ENCODE measurements at regions not wholly inside any gene's neighbourhood (a gene's known extent, or its start where the extent isn't known, plus 50 kb on each side); places are given as distances from the start of the nearest gene placed in this dataset.
A peak's percentile ranks its signal among the peaks of the same experiment; 100 is the strongest.
"Not testable (repeated sequence)": the region's sequence is repeated elsewhere in the genome, so short reads cannot be mapped to it uniquely, and the experiment has no call there.

GRCh38 chr5:125452991-125453390 is 706.6 kb upstream of the ZNF608 start:
- no peak for DNase-seq (ENCODE audit: low spot score)
- FAIRE-seq = no peak

DNA sequence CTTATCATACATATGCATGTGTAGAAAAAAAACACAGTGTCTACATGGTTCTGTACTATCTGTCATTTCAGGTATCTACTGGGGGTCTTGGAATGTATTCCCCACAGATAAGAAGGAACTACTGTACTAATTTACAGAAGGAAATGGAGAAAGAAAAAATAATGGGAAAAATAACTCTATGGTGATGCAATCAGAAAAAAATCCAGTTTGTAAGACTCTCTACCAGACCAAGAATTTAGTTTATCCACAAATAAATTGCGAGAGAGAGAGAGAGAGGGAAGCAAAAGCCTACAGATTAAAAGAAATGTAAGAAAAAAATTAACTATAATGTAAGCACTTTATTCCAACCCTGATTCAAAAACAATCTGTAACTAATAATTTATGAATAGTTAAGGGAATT is 708.6 kb upstream of the ZNF608 start:
- DNase-seq (ENCODE audit: low spot score) (no peak), FAIRE-seq (no peak)

GRCh38 chr5:125456005-125456404 is 709.6 kb upstream of the ZNF608 start:
- peak; percentile 5 for FAIRE-seq

GRCh38 chr5:125457617-125458016 is 711.2 kb upstream of the ZNF608 start:
- FAIRE-seq = no peak
- no peak for DNase-seq (ENCODE audit: low spot score)

More at GRCh38 chr5:125456005-125456404, 709.6 kb upstream of the ZNF608 start:
- not testable (repeated sequence) for DNase-seq (ENCODE audit: low spot score)

GRCh38 chr5:125458949-125459348 is 712.5 kb upstream of the ZNF608 start:
- not testable (repeated sequence) for FAIRE-seq; DNase-seq (ENCODE audit: low spot score)

- FAIRE-seq = no peak
- DNase-seq (ENCODE audit: low spot score) = no peak
Observed at GRCh38 chr5:125461641-125462072, 715.2 kb upstream of the ZNF608 start.

DNA sequence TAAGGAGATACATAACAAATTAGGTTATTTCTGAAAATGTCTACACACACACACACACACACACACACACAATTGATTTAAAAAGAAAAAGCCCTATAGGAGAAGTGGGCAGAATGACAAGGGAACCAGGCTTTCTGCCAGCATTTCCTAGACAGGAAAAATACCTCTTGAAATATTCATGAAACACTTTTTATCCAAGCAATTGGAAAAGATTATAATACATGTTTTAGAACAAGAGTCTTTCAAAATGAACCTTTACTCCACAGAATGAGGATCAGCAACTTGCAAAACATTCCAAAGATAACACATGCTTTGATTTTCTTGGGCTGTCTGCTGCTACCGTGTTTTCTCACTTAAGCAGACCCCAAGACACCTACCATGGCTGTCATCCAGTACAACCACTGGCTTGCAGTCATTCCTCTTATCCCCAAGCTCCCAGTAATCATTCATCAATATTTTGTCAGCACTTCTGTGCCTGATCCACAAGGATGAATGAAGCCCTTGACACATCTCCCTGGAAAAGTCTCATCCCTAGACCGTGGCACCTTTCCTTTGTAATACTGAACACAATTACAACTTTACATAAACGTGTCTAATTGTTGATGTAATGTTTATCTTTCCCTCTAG is 717.1 kb upstream of the ZNF608 start:
- no peak for FAIRE-seq

DNA sequence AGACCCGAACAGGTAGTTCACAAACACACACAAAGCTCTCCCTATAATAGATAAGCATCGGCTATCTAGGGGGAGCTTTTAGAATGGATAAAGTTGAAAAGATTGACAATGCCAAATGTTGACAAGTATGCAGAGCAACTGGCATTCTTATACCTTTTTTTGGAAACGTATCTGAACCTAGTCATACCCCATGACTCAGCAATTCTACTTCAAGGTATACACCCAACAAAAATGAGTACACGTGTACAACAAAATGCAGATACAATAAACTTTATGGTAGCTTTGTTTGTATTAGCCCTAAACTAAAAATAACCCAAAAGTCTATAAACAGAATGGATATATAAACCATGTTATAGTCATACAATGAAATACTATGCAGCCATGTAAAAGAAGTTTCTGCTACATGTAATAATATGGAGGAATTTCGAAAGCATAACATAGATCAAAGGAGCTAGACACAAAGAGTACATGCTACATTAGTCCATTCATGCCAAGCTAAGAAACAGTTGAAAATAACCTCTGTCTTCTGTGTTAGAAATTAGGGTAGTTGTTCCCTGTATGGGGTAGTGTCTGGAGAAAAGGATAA is 718.5 kb upstream of the ZNF608 start:
- no peak for DNase-seq (ENCODE audit: low spot score)

More for the DNA sequence above, 717.1 kb upstream of the ZNF608 start:
- DNase-seq (ENCODE audit: low spot score) = no peak

DNA sequence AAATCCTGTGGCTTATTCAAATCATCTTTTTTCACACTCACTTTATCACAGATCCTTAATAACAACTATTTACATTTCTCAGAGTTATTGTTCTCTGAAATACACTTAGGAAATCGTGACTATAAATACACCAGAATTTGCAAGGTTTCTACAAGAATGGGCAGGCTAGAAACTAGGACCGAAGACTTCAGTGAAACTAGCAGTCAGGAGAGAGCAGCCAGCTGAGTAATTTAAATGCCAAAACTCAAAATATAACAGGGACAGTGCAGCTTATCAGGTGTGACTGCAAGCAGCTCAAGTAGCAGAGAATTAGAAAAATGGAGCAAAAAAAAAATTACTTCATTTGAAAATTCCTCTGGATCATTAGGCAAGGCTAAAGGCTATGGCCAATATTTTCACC is 719.3 kb upstream of the ZNF608 start:
- FAIRE-seq (no peak), DNase-seq (ENCODE audit: low spot score) (no peak)

More for the DNA sequence above, 718.5 kb upstream of the ZNF608 start:
- no peak for FAIRE-seq

DNA sequence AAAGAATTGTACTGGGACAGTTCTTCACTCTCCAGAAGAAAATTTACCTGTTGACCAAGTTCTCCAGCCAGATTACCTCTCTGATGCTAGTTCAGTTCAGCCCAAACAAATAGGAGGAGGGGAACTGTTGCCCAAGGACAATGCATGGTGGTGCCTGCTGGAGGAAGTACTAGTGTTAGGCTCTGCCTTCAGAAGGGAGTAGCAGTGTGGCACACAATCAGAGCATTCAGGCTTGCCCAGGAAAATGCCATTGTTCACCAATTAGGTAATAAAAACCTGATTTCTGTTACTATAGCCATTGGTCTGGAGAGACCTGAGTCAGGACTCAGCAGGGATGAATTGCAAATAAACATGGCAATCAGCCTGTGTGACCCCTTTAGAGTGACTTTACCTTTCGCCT is 720.8 kb upstream of the ZNF608 start:
- no peak for DNase-seq (ENCODE audit: low spot score)
- FAIRE-seq = no peak

DNA sequence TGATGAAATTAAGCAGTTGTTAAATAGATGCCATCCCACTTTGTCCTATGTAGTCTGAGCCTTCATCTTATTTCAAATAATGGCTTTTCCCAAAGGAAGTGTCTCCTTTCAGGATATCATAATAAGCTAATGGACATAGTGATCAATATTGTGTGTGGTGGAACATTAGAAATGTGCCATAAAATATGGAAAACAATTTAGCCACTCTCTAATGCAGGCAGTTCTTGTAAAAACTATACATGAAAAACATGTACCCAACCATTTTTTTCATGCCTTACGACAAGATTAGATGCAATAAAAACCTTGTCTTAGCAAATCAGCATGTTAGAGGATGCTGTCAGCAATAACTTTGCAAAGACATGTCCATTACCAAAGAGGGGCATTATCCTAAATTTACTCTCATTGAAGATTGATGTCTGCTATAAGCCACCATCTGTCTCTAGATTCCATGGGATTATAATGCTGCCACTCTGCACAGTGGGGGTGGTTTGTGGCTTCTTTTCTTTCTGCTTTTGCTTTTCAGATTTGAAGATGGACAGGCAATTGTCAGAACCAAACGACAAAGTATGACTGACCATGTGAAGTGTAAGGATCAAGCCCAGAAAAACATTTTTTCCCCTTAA is 724.0 kb upstream of the ZNF608 start:
- DNase-seq (ENCODE audit: low spot score) (no peak), FAIRE-seq (no peak)

- DNase-seq (ENCODE audit: low spot score) (peak; percentile 21), FAIRE-seq (no peak)
Observed at GRCh38 chr5:125476901-125477585, 730.6 kb upstream of the ZNF608 start.

GRCh38 chr5:125477586-125477975 is 731.1 kb upstream of the ZNF608 start:
- no peak for DNase-seq (ENCODE audit: low spot score)
- no peak for FAIRE-seq

DNA sequence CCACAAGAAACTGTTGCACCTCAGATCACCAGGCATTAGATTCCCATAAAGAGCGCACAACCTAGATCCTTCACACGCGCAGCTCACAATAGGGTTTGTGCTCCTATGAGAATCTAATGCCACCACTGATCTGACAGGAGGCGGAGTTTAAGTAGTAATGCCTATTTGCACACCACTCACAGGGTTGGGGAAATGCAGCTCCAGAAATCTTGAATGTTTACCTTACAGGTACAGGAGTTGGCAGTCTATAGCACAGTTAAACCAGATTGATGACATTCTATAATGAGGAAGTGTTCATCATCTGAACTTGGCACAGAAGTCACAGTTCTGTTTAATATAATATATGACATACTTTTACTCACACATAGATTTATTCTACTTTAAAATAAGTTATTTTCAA is 732.2 kb upstream of the ZNF608 start:
- FAIRE-seq (no peak), DNase-seq (ENCODE audit: low spot score) (no peak)

- no peak for FAIRE-seq
- no peak for DNase-seq (ENCODE audit: low spot score)
Observed at GRCh38 chr5:125480911-125481310, 734.5 kb upstream of the ZNF608 start.

DNA sequence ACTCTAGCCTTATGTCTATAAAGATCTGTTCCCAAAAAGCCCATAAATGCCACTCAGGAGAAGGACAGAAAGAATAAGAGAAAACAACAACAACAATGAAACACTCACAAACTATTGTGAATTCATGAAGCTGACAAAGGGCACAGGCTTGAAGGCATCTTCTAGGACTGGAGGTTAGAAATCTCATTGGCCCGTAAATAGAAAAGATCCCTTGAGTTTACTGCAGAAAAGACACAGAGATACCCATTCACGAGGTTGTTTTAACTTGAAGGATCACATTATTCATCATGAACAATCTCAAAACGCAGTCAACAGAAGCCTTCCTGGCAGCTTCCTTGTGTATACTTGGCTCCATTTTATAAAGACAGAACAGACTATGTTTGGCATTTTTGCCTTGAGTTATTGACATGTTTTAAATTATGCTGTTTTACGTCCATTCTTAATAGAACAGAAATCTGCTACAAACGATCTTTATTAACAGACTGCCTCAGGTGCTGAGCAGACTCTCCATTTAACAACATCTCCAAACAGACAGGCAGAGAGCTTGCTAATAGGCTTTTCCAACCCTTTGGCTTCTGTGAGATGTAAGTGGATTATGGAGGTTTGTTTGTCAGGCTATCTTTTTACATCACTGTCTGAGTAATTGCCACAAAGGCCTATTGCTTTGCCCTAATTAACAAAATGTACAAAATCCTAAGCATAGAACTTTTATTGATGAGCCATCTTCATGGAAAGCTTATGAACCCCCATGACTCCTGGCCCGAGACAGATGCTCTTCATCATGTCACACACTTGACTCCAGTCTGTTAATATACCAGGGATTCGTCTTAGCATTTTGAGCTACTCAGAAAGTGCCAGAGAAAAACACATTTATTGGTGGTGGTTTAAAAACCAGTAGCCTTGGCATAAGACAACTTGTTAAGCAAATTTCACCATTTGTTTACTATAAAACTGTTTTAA is 735.3 kb upstream of the ZNF608 start:
- FAIRE-seq (no peak), DNase-seq (ENCODE audit: low spot score) (no peak)

- DNase-seq (ENCODE audit: low spot score) (no peak), FAIRE-seq (no peak)
Observed at GRCh38 chr5:125483609-125484008, 737.2 kb upstream of the ZNF608 start.

GRCh38 chr5:125484272-125484741 is 737.9 kb upstream of the ZNF608 start:
- DNase-seq (ENCODE audit: low spot score) = peak; percentile 79
- peak; percentile 65 for FAIRE-seq

DNA sequence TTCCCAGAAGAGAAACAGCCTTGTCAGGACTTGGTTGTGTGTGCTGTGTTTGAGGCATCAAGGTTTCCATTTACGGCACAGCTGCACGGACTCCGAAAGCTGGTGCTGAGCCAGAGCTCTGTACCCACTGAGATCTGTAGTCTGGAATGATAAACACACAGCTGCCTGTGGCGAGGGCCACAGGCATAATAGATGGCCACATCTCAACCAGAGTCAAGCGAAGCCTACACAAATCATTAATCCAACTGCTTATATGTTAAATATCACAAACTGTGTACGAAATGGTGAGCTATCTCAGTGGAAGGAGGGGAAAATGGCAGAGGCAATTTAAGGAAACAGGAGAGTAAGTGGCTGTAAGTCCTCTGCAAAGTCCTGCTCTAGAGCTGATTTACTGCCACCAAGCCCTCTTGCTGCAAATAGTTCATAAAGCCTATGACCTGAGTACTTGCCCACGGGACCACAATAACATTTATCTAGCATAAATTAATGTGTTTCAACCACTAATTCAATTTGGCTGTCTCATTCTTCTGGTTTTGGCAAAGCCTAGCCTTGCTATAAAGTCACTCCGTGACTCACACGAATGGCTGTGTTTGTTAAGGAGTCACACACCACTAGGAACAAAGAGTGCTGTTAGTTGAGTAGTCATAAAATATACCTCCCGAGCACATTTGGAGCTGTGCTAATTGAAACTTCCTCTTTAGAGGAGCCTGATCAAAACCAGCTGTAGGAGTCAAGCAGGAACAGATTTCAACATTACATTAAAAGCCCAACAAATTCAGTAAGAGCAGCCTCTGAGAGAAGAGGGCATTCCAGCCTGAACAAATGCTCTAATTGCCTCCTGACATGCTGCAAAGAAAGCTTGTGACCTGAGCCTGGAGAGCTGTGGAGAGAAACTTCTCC is 738.6 kb upstream of the ZNF608 start:
- FAIRE-seq = peak; percentile 90
- peak; percentile 79 for DNase-seq (ENCODE audit: low spot score)

GRCh38 chr5:125485771-125486170 is 739.3 kb upstream of the ZNF608 start:
- FAIRE-seq = no peak
- no peak for DNase-seq (ENCODE audit: low spot score)

Measured in urothelium cell line (cell line).